ENCODE measurements at regions not wholly inside any gene's neighbourhood (a gene's known extent, or its start where the extent isn't known, plus 50 kb on each side); places are given as distances from the start of the nearest gene placed in this dataset.
A peak's percentile ranks its signal among the peaks of the same experiment; 100 is the strongest.
"Not testable (repeated sequence)": the region's sequence is repeated elsewhere in the genome, so short reads cannot be mapped to it uniquely, and the experiment has no call there.

DNA sequence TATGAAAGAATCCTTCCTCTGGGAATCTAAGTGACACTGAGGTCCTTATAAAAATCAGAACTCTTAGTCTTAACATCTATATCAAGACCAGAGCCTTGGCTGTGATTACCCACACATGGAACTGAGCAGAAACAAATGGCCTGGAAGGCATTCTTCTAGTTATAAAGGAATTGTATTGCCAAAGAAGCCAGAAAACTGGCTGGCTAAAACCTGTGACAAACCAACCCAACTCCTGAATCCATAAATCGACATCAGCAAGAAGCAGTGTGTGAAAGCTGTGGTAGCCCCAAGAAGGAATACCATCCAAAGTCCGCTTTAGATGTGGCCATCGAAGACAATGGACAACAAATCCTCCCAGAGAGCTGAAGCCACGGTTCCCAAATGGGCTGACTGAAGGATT, 97.9 kb upstream of the CCDC91 start:
- no peaks in the 10 kb centered on the region for H3K27me3 ChIP-seq (replicated peaks)
- TF ChIP-seq, protein P1, sequence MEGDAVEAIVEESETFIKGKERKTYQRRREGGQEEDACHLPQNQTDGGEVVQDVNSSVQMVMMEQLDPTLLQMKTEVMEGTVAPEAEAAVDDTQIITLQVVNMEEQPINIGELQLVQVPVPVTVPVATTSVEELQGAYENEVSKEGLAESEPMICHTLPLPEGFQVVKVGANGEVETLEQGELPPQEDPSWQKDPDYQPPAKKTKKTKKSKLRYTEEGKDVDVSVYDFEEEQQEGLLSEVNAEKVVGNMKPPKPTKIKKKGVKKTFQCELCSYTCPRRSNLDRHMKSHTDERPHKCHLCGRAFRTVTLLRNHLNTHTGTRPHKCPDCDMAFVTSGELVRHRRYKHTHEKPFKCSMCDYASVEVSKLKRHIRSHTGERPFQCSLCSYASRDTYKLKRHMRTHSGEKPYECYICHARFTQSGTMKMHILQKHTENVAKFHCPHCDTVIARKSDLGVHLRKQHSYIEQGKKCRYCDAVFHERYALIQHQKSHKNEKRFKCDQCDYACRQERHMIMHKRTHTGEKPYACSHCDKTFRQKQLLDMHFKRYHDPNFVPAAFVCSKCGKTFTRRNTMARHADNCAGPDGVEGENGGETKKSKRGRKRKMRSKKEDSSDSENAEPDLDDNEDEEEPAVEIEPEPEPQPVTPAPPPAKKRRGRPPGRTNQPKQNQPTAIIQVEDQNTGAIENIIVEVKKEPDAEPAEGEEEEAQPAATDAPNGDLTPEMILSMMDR (IDR thresholded peaks at IDR 0.05; ENCODE audit: low read depth, low read length, missing control alignments) = no peak
- DNase-seq = no peak
- H3K36me3 ChIP-seq (replicated peaks) = no peaks in the 10 kb centered on the region
- no peak overlapping the region for H3K4me3 ChIP-seq (ENCODE audit: low read depth, low read length)
- in situ Hi-C loops (cut with HindIII; ENCODE audit: low pct_ligation_motif_present, low sequenced_read_pairs) = no loop called here
- H3K27ac ChIP-seq = no peak overlapping the region

DNA sequence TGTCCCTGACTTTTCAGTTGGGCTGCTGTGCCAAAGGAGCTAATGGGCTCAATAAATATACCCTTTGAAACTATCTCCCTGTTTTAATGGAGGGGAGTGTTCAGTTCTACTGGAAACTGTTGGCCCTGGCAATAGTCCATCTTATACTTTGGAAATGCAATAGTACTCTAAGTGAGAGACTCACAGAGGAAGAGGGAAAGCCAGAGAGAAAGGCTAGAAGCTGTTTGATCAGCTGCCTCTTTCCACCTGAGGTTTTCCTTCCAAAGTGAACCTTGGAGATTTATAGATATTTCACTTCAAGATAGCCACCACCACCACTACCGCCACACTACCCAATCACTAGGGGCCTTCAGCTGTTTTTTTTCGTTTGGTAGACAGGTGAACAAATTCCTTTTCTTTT, 93.6 kb upstream of the CCDC91 start:
- in situ Hi-C loops (cut with HindIII; ENCODE audit: low pct_ligation_motif_present, low sequenced_read_pairs) = no loop called here
- Histone ChIP-seq H3K27me3 (replicated peaks) (no peaks in the 10 kb centered on the region), H3K4me3 (ENCODE audit: low read depth, low read length) (no peak overlapping the region), H3K36me3 (replicated peaks) (no peaks in the 10 kb centered on the region), H3K27ac (no peak overlapping the region)
- TF ChIP-seq, protein P1 (IDR thresholded peaks at IDR 0.05; ENCODE audit: low read depth, low read length, missing control alignments) = no peak
- no peak for DNase-seq

DNA sequence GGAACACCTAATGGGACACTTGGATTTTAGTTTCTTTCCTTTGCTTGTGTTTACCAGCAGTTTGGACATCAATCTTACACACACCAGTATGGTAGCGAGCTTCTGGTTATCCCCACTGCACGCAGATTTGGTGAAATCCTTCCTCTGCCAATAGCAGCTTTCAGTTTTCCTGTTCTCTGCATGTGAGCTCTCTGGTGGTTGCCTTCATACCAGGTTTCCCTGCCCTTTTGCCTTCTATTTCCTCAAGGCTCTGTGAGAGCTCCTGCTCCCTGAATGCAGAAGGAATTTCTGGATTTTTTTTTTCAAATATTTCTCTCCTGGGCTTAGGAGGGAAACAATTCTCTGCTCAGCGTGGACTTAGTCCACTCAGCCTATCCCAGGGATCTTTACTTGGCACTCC, 93.0 kb upstream of the CCDC91 start:
- DNase-seq = no peak
- in situ Hi-C loops (cut with HindIII; ENCODE audit: low pct_ligation_motif_present, low sequenced_read_pairs) = no loop called here
- Histone ChIP-seq H3K27me3 (replicated peaks) (no peaks in the 10 kb centered on the region), H3K27ac (no peak overlapping the region), H3K4me3 (ENCODE audit: low read depth, low read length) (no peak overlapping the region), H3K36me3 (replicated peaks) (no peaks in the 10 kb centered on the region)
- TF ChIP-seq, protein P1 (IDR thresholded peaks at IDR 0.05; ENCODE audit: low read depth, low read length, missing control alignments) = no peak

DNA sequence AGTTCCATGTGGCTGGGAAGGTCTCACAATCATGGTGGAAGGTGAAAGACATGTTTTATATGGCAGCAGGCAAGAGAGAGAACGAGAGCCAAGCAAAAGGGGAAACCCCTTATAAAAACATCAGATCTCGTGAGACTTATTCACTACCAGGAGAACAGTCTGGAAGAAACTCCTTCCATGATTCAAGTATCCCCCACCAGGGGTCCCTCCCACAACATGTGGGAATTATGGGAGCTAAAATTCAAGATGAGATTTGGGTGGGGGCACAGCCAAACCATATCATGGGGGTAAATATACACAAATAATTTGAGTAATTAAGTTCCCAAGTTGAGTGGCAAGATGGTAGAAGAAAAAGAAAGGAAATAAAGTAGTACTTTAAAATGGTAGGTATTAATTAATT, 91.0 kb upstream of the CCDC91 start:
- TF ChIP-seq, protein P1 (IDR thresholded peaks at IDR 0.05; ENCODE audit: low read depth, low read length, missing control alignments) = peak; percentile 15
- H3K27ac ChIP-seq; in situ Hi-C loops (cut with HindIII; ENCODE audit: low pct_ligation_motif_present, low sequenced_read_pairs); H3K4me3 ChIP-seq (ENCODE audit: low read depth, low read length); H3K27me3 ChIP-seq (replicated peaks); DNase-seq; H3K36me3 ChIP-seq (replicated peaks): not testable (repeated sequence)

DNA sequence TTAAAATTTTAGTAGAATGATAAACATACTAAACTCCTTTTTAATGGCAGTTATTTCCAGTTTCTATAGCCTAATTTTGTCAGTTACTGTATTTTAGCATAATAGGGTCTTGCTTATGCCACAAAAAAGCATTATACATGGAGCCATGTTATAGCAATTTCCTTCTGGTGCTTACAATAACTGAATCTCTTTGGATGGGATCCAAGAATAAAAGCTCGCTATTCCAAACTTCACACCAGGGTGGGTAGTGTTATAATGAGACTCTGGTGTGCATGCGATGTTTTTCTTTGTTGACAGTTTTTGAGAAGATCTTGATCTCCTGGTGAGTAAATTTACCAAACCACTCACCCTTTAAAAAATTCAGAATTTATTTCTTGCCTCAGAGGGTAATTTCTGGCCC, 90.4 kb upstream of the CCDC91 start:
- in situ Hi-C loops (cut with HindIII; ENCODE audit: low pct_ligation_motif_present, low sequenced_read_pairs) = no loop called here
- TF ChIP-seq, protein P1 (IDR thresholded peaks at IDR 0.05; ENCODE audit: low read depth, low read length, missing control alignments) = no peak
- H3K27ac ChIP-seq = no peak overlapping the region
- DNase-seq = no peak
- H3K36me3 ChIP-seq (replicated peaks) = no peaks in the 10 kb centered on the region
- no peaks in the 10 kb centered on the region for H3K27me3 ChIP-seq (replicated peaks)
- no peak overlapping the region for H3K4me3 ChIP-seq (ENCODE audit: low read depth, low read length)

DNA sequence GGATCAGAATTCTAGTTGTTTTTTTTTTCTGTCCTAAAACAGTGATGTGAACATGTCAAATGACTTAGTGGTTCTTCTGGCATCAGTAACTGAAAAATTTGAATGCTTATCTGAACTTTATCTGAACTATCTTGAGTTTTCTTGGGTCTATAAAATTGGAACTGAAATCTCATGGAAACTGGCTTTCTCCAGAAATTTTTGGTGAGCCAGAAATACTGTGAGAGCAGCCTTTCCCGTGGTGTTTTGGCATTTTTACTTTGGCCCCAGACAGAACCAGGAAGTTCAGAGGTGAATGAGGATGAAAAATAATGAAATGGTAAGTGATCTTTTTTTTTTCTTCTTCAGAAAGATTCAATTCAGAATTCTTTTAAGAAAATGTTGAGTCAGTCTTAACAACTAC, 89.5 kb upstream of the CCDC91 start:
- Histone ChIP-seq H3K36me3 (replicated peaks) (no peaks in the 10 kb centered on the region), H3K27me3 (replicated peaks) (no peaks in the 10 kb centered on the region), H3K27ac (no peak overlapping the region), H3K4me3 (ENCODE audit: low read depth, low read length) (no peak overlapping the region)
- DNase-seq = no peak
- in situ Hi-C loops (cut with HindIII; ENCODE audit: low pct_ligation_motif_present, low sequenced_read_pairs) = no loop called here
- TF ChIP-seq, protein P1 (IDR thresholded peaks at IDR 0.05; ENCODE audit: low read depth, low read length, missing control alignments) = no peak
